Peyer's patch (tissue), 4 donors: ENCODE measurements at regions not wholly inside any gene's neighbourhood (a gene's known extent, or its start where the extent isn't known, plus 50 kb on each side); places are given as distances from the start of the nearest gene placed in this dataset.

Source experiments
- POLR2A ChIP-seq, 2 donors: fragments of 450-650 bp; IDR thresholded peaks; one replicate each; pipeline ENCODE4 v1.5.1; 2017; ENCODE audit warnings: antibody characterized with exemption in 2 of 2, mild to moderate bottlenecking in 2 of 2, moderate library complexity in 2 of 2
- TF ChIP-seq, protein P1 (sequence below), 6 experiments: fragments of 450-650 bp in 4 of 6; fragments of 200-600 bp in 2 of 6; sonication (generic) in 1 of 6; IDR thresholded peaks; one replicate each; pipeline ENCODE4 v1.5.1; 2017 to 2019; ENCODE audit warnings: antibody characterized with exemption in 6 of 6, mild to moderate bottlenecking in 3 of 6, moderate library complexity in 1 of 6

DNA sequence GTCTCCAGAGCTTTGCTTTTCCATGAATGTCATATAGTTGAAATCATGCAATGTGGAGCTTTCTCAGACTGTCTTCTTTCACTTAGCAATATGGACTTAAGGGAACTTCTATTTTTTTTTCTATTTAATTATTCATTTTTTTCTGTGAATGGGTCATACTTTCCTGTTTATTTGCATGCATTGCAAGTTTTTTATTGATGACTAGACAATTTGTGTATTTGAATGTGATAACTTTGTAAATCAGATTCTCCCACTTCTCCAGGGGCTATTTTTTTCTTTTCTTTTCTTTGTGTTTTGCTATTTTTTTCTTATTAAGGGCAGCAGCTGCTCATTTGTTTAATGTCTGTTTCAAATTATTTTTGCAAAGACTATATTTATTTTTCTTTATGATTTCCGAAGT lies 1019.8 kb upstream of the ATXN7L3B start:
- TF ChIP-seq, protein P1, sequence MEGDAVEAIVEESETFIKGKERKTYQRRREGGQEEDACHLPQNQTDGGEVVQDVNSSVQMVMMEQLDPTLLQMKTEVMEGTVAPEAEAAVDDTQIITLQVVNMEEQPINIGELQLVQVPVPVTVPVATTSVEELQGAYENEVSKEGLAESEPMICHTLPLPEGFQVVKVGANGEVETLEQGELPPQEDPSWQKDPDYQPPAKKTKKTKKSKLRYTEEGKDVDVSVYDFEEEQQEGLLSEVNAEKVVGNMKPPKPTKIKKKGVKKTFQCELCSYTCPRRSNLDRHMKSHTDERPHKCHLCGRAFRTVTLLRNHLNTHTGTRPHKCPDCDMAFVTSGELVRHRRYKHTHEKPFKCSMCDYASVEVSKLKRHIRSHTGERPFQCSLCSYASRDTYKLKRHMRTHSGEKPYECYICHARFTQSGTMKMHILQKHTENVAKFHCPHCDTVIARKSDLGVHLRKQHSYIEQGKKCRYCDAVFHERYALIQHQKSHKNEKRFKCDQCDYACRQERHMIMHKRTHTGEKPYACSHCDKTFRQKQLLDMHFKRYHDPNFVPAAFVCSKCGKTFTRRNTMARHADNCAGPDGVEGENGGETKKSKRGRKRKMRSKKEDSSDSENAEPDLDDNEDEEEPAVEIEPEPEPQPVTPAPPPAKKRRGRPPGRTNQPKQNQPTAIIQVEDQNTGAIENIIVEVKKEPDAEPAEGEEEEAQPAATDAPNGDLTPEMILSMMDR (IDR thresholded peaks at IDR 0.05): no peak
- TF ChIP-seq POLR2A (IDR thresholded peaks at IDR 0.05): no peak
